GM12878 (cell line): ENCODE measurements at regions not wholly inside any gene's neighbourhood (a gene's known extent, or its start where the extent isn't known, plus 50 kb on each side); places are given as distances from the start of the nearest gene placed in this dataset.
A peak's percentile ranks its signal among the peaks of the same experiment; 100 is the strongest.

Experiments used
- FOXM1 ChIP-seq: IDR thresholded peaks from 2 replicates; pipeline ENCODE4 v1.6.1; 2012; ENCODE audit warnings: low read depth, mild to moderate bottlenecking, inconsistent platforms, low read length, moderate library complexity
- LARP7 ChIP-seq: fragments of 450-650 bp; IDR thresholded peaks from 2 replicates; pipeline ENCODE4 v1.6.1; 2017; ENCODE audit warnings: mild to moderate bottlenecking
- MEF2B ChIP-seq: fragments of 450-650 bp; IDR thresholded peaks from 2 replicates; pipeline ENCODE4 v1.6.1; 2018; ENCODE audit warnings: mild to moderate bottlenecking, moderate library complexity; ENCODE audit not compliant: partially characterized antibody, poor library complexity, severe bottlenecking
- PAX8 ChIP-seq: fragments of 450-650 bp; IDR thresholded peaks from 2 replicates; pipeline ENCODE4 v1.6.1; 2017; ENCODE audit warnings: mild to moderate bottlenecking, moderate library complexity
- SKIL ChIP-seq: fragments of 450-650 bp; IDR thresholded peaks from 2 replicates; pipeline ENCODE4 v1.6.1; 2017; ENCODE audit warnings: mild to moderate bottlenecking, low read depth, inconsistent platforms; ENCODE audit not compliant: poor library complexity, severe bottlenecking
- SPI1 ChIP-seq: IDR thresholded peaks from 2 replicates; pipeline ENCODE4 v1.6.1; 2011; ENCODE audit warnings: low read depth, mild to moderate bottlenecking, low read length, moderate library complexity, borderline replicate concordance; ENCODE audit not compliant: insufficient read depth
- SUZ12 ChIP-seq: fragments of 200-600 bp; sonication (generic); IDR thresholded peaks from one replicate; pipeline ENCODE4 v1.6.1; 2018; ENCODE audit warnings: antibody characterized with exemption, mild to moderate bottlenecking; ENCODE audit not compliant: unreplicated experiment
- TARDBP ChIP-seq: IDR thresholded peaks from 2 replicates; pipeline ENCODE4 v1.6.1; 2016; ENCODE audit warnings: borderline replicate concordance
- ZNF592 ChIP-seq: fragments of 450-650 bp; IDR thresholded peaks from 2 replicates; pipeline ENCODE4 v1.6.1; 2017; ENCODE audit warnings: mild to moderate bottlenecking, moderate library complexity
- ZNF622 ChIP-seq: fragments of 450-650 bp; IDR thresholded peaks from 2 replicates; pipeline ENCODE4 v1.6.1; 2017; ENCODE audit warnings: mild to moderate bottlenecking, inconsistent platforms

- TF ChIP-seq ZNF592 (no peak), LARP7 (no peak), ZNF622 (no peak), TARDBP (no peak), SKIL (no peak), PAX8 (no peak), SUZ12 (no peak), MEF2B (no peak), FOXM1 (peak; percentile 72; the same call in 1 of the 2 replicates), SPI1 (no peak)
Measured at GRCh38 chr3:56919137-56919796, 117.5 kb upstream of the ARHGEF3 start (continued).
